ENCODE measurements at regions not wholly inside any gene's neighbourhood (a gene's known extent, or its start where the extent isn't known, plus 50 kb on each side); places are given as distances from the start of the nearest gene placed in this dataset.
"Not testable (repeated sequence)": the region's sequence is repeated elsewhere in the genome, so short reads cannot be mapped to it uniquely, and the experiment has no call there.

GRCh38 chr5:115469904-115470516, 74.6 kb downstream of the FEM1C start:
- no peak for DNase-seq

- no peak for DNase-seq
Observed at GRCh38 chr5:115467628-115468027, 76.9 kb downstream of the FEM1C start.

GRCh38 chr5:115465431-115465830, 79.1 kb downstream of the FEM1C start:
- DNase-seq = no peak

- DNase-seq = no peak
Observed at GRCh38 chr5:115463983-115464382, 80.6 kb downstream of the FEM1C start.

GRCh38 chr5:115461506-115462290, 82.9 kb downstream of the FEM1C start:
- no peak for DNase-seq

GRCh38 chr5:115461093-115461492, 83.5 kb downstream of the FEM1C start:
- DNase-seq = no peak

GRCh38 chr5:115460472-115460871, 84.1 kb downstream of the FEM1C start:
- DNase-seq = no peak

- no peak for DNase-seq
Observed at GRCh38 chr5:115459855-115460341, 84.7 kb downstream of the FEM1C start.

GRCh38 chr5:115458416-115458815, 86.2 kb downstream of the FEM1C start:
- DNase-seq = no peak

- DNase-seq = no peak
Observed at GRCh38 chr5:115458003-115458409, 86.6 kb downstream of the FEM1C start.

- no peak for DNase-seq
Observed at GRCh38 chr5:115457571-115457970, 87.0 kb downstream of the FEM1C start.

- DNase-seq = no peak
Observed at GRCh38 chr5:115456539-115457040, 88.0 kb downstream of the FEM1C start.

- no peak for DNase-seq
Observed at GRCh38 chr5:115456056-115456455, 88.5 kb downstream of the FEM1C start.

GRCh38 chr5:115455301-115455707, 89.3 kb downstream of the FEM1C start:
- DNase-seq = no peak

GRCh38 chr5:115453391-115454095, 91.0 kb downstream of the FEM1C start:
- no peak for DNase-seq

GRCh38 chr5:115452536-115453235, 91.9 kb downstream of the FEM1C start:
- DNase-seq = no peak

GRCh38 chr5:115452083-115452482, 92.5 kb downstream of the FEM1C start:
- DNase-seq = no peak

- no peak for DNase-seq
Observed at GRCh38 chr5:115450741-115451140, 93.8 kb downstream of the FEM1C start.

- not testable (repeated sequence) for DNase-seq
Observed at GRCh38 chr5:115448630-115449029, 95.9 kb downstream of the FEM1C start.

- no peak for DNase-seq
Observed at GRCh38 chr5:115440782-115441451, 103.7 kb downstream of the FEM1C start.

- DNase-seq = no peak
Observed at GRCh38 chr5:115439639-115440038, 104.9 kb downstream of the FEM1C start.

- DNase-seq = no peak
Observed at GRCh38 chr5:115439042-115439441, 105.5 kb downstream of the FEM1C start.

Measured in 8988T (cell line).